ENCODE measurements at regions not wholly inside any gene's neighbourhood (a gene's known extent, or its start where the extent isn't known, plus 50 kb on each side); places are given as distances from the start of the nearest gene placed in this dataset.
"Not testable (repeated sequence)": the region's sequence is repeated elsewhere in the genome, so short reads cannot be mapped to it uniquely, and the experiment has no call there.

DNA sequence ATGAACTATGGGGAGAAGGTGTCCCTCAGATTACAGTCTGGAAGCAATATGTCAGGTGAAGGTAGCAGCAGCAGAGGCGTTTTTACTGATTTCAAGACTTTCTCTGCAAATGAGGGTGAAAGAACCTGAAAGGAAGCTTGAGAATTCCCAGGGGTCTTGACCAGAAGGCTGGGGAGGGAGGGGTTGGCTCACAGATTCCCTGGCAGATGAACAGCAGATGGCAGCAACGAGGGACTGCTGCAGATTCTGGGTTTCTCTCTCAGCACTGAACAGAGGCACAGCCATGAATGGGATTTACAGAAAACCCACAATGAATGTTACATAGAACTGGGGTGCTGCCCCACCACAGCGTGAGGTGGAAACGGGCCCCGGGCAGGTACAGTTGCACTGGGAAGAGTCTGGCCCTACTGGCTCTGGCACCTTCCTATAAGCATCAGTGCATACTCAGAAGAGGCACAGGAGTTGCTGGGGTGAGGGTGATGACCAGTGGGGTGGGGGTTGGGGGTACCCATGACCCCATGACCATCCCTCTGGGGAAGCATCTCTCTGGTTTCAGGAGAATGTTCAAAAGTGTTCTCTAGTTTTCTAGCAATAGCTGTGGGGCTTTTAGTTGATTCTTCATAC is 317.8 kb downstream of the SH2D4B start:
- no peaks in the 10 kb centered on the region for H3K36me3 ChIP-seq (replicated peaks; ENCODE audit: insufficient read depth, low read depth)
- no peaks in the 10 kb centered on the region for H3K79me2 ChIP-seq
- H3K9me2 ChIP-seq (replicated peaks; ENCODE audit: insufficient read depth) = no peaks in the 10 kb centered on the region
- no peak overlapping the region for H2AFZ ChIP-seq
- peak; percentile 31 for DNase-seq (ENCODE audit: low spot score)
- H3K27me3 ChIP-seq = no peaks in the 10 kb centered on the region
- H3K4me2 ChIP-seq = no peak overlapping the region
- WGBS (ENCODE audit: low lambda C conversion rate, missing lambda C conversion rate) = 52% methylated on average over 5 of the region's 5 CpGs
- H4K20me1 ChIP-seq (ENCODE audit: insufficient read depth, poor library complexity, severe bottlenecking) = no peaks in the 10 kb centered on the region
- TF ChIP-seq CTCF (IDR thresholded peaks at IDR 0.05; ENCODE audit: poor library complexity) (peak; percentile 55), EZH2phosphoT487 (IDR thresholded peaks at IDR 0.05; ENCODE audit: low read depth, severe bottlenecking, unreplicated experiment) (no peak), EZH2 (IDR thresholded peaks at IDR 0.05; ENCODE audit: borderline replicate concordance) (no peak)
- H3K4me3 ChIP-seq = no peak overlapping the region
- no peaks in the 10 kb centered on the region for H3K9me3 ChIP-seq (ENCODE audit: low read depth)
- no peaks in the 10 kb centered on the region for H3K4me1 ChIP-seq (ENCODE audit: insufficient read depth)
- no peak overlapping the region for H3K27ac ChIP-seq

GRCh38 chr10:80856186-80856585 is 318.5 kb downstream of the SH2D4B start:
- Histone ChIP-seq H3K79me2 (no peaks in the 10 kb centered on the region), H3K9me2 (replicated peaks; ENCODE audit: insufficient read depth) (no peaks in the 10 kb centered on the region), H3K4me2 (no peak overlapping the region), H3K36me3 (replicated peaks; ENCODE audit: insufficient read depth, low read depth) (no peaks in the 10 kb centered on the region), H3K27ac (no peak overlapping the region), H3K9me3 (ENCODE audit: low read depth) (no peaks in the 10 kb centered on the region), H3K4me1 (ENCODE audit: insufficient read depth) (no peaks in the 10 kb centered on the region), H2AFZ (no peak overlapping the region), H4K20me1 (ENCODE audit: insufficient read depth, poor library complexity, severe bottlenecking) (no peaks in the 10 kb centered on the region), H3K27me3 (no peaks in the 10 kb centered on the region), H3K4me3 (no peak overlapping the region)
- 92% methylated on average over 2 of the region's 2 CpGs for WGBS (ENCODE audit: low lambda C conversion rate, missing lambda C conversion rate)
- no peak for TF ChIP-seq EZH2phosphoT487 (IDR thresholded peaks at IDR 0.05; ENCODE audit: low read depth, severe bottlenecking, unreplicated experiment)
- no peak for TF ChIP-seq EZH2 (IDR thresholded peaks at IDR 0.05; ENCODE audit: borderline replicate concordance)
- no peak for TF ChIP-seq CTCF (IDR thresholded peaks at IDR 0.05; ENCODE audit: poor library complexity)
- DNase-seq (ENCODE audit: low spot score) = no peak

GRCh38 chr10:80859279-80859678 is 321.6 kb downstream of the SH2D4B start:
- not testable (repeated sequence) for H4K20me1 ChIP-seq (ENCODE audit: insufficient read depth, poor library complexity, severe bottlenecking); H3K79me2 ChIP-seq; H3K4me1 ChIP-seq (ENCODE audit: insufficient read depth); H3K36me3 ChIP-seq (replicated peaks; ENCODE audit: insufficient read depth, low read depth); H2AFZ ChIP-seq; H3K9me3 ChIP-seq (ENCODE audit: low read depth); H3K4me3 ChIP-seq; DNase-seq (ENCODE audit: low spot score); H3K27ac ChIP-seq; H3K9me2 ChIP-seq (replicated peaks; ENCODE audit: insufficient read depth); H3K27me3 ChIP-seq; H3K4me2 ChIP-seq
- WGBS (ENCODE audit: low lambda C conversion rate, missing lambda C conversion rate) = 95% methylated on average over 18 of the region's 22 CpGs

DNA sequence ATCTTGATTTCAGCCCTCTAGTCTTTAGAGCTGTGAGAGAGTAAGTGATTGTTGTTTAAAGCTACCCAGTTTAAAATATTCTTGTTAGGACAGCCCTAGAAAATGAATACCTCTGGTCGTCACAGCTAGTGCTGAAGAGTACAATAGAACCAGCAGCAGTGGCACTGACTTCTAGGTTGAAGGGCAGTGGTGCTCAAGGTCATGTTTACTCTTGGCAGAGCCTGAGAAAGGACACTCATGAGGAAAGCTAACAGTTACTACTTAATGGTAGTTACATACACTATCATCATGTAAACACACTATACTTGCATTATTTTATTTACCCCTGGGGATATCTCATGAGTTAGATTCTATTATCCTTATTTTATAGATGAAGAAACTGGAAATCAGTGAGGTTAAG is 323.0 kb downstream of the SH2D4B start:
- no peaks in the 10 kb centered on the region for H3K36me3 ChIP-seq (replicated peaks; ENCODE audit: insufficient read depth, low read depth)
- H2AFZ ChIP-seq = no peak overlapping the region
- H3K4me3 ChIP-seq = no peak overlapping the region
- no peaks in the 10 kb centered on the region for H3K4me1 ChIP-seq (ENCODE audit: insufficient read depth)
- H3K79me2 ChIP-seq = no peaks in the 10 kb centered on the region
- H4K20me1 ChIP-seq (ENCODE audit: insufficient read depth, poor library complexity, severe bottlenecking) = no peaks in the 10 kb centered on the region
- H3K9me2 ChIP-seq (replicated peaks; ENCODE audit: insufficient read depth) = no peaks in the 10 kb centered on the region
- WGBS (ENCODE audit: low lambda C conversion rate, missing lambda C conversion rate) = 64% methylated on average over 1 of the region's 1 CpG
- H3K9me3 ChIP-seq (ENCODE audit: low read depth) = no peaks in the 10 kb centered on the region
- H3K27me3 ChIP-seq = no peaks in the 10 kb centered on the region
- TF ChIP-seq EZH2phosphoT487 (IDR thresholded peaks at IDR 0.05; ENCODE audit: low read depth, severe bottlenecking, unreplicated experiment) (no peak), EZH2 (IDR thresholded peaks at IDR 0.05; ENCODE audit: borderline replicate concordance) (no peak), CTCF (IDR thresholded peaks at IDR 0.05; ENCODE audit: poor library complexity) (no peak)
- H3K27ac ChIP-seq = no peak overlapping the region
- no peak for DNase-seq (ENCODE audit: low spot score)
- H3K4me2 ChIP-seq = no peak overlapping the region
